ENCODE measurements at regions not wholly inside any gene's neighbourhood (a gene's known extent, or its start where the extent isn't known, plus 50 kb on each side); places are given as distances from the start of the nearest gene placed in this dataset.

DNA sequence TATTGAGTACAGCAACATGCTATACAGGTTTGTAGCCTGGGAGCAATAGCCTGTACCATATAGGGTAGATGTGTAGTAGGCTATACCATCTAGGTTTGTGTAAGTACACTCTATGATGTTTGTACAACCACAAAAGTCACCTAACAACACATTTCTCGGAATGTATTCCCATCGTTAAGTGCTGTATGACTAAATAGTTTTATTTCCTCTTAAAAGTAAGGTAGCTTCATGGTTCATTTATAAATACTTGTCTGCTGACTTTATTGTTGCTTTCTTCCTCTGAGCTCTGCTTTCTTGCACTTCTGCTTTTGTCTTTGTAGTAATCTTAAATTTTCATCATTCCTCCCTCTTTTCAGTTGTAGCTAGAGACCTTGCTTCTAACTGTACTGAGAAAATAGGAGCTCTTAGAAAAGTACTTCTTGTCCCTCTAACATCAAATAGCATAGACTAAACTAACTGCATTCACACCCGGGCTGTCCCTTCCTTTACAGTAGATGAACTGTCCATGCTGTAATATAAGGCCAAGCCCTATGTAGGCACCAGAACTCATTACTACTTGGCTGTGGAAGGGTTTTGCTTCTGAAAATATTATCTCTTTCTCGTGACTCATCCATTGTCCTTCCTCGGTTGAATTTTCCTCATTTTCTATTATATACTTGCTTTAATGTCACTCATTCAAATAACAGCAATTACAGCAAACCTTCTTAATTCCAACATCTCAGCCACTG is 55.4 kb upstream of the FAM3C start:
- ChIA-PET CTCF (interaction anchor here (0.5 to 0.9 kb wide), 2 partner anchors 10 kb away, joined by 3 to 4 read pairs; no protein-coding TSS in a partner anchor), POLR2A (no interaction called here)
- no peak for DNase-seq
- H3K9me3 ChIP-seq, result no peaks in the 10 kb centered on the region
- H3K36me3 Mint-ChIP-seq, result no peaks in the 10 kb centered on the region
- H3K27me3 Mint-ChIP-seq, result no peaks in the 10 kb centered on the region
- H3K27ac ChIP-seq (ENCODE audit: low read length), result no peak overlapping the region
- WGBS (ENCODE audit: insufficient coverage), result no CpG with 5 or more reads among the region's 5 CpGs
- H3K36me3 ChIP-seq (ENCODE audit: control insufficient read depth in 2 of 2, extremely low read depth in 1 of 2, insufficient read depth in 1 of 2, low read length in 1 of 2), result no peaks in the 10 kb centered on the region
- peak overlapping the region in 1 of 2 donors; percentile 1 for H3K27ac Mint-ChIP-seq
- H3K4me1 ChIP-seq (ENCODE audit: control insufficient read depth in 1 of 2, extremely low read depth in 1 of 2, insufficient read depth in 2 of 2, low read length in 2 of 2), result no peaks in the 10 kb centered on the region
- H3K9me3 Mint-ChIP-seq, result peaks cover 0 to 9% (median 3%) of the 10 kb centered on the region in 3 donors
- H3K4me3 ChIP-seq (ENCODE audit: control insufficient read depth in 1 of 2, extremely low read depth in 1 of 2, low read length in 1 of 2), result no peak overlapping the region
- H3K27me3 ChIP-seq (replicated peaks in 1 of 2; ENCODE audit: control insufficient read depth in 2 of 2, extremely low read depth in 1 of 2, insufficient read depth in 2 of 2, low read length in 1 of 2), result no peaks in the 10 kb centered on the region
- no peak overlapping the region for H3K4me3 Mint-ChIP-seq
- H3K4me1 Mint-ChIP-seq, result peaks cover 0 to 1% (median 0%) of the 10 kb centered on the region in 3 donors
- no peak for ATAC-seq (replicated peaks in 1 of 4)

DNA sequence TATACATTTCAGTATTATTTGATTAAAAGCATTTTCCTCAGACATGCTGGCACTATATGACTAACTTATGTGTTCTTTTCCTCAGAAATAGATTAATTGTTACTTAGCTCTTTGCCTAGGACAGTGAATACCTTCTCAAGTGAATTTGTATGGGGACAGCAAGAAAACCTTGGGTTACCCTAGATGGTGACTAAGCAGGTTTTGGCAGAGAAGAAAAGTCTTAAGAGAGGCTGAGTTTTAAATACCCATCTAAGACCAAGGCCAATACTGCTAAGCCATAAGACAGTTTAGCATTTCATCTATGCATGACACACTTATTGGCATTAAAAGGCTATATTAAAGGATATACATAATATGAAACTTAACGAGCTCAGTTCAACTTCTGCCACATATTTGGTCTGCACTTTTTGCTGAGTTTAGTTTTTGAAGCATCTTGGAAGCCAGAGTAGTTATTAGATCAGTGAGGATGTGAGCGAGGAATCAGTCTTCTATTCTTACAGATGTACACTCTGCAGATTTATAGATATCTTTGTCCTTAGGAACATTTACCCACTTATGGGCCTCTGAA is 54.6 kb upstream of the FAM3C start:
- ChIA-PET CTCF (no interaction called here), POLR2A (no interaction called here)
- Mint-ChIP-seq H3K4me1 (peaks cover 0 to 1% (median 0%) of the 10 kb centered on the region in 3 donors), H3K36me3 (no peaks in the 10 kb centered on the region), H3K9me3 (peaks cover 0 to 9% (median 3%) of the 10 kb centered on the region in 3 donors), H3K4me3 (no peak overlapping the region), H3K27me3 (no peaks in the 10 kb centered on the region), H3K27ac (no peak overlapping the region)
- no peaks in the 10 kb centered on the region for H3K36me3 ChIP-seq (ENCODE audit: control insufficient read depth in 2 of 2, extremely low read depth in 1 of 2, insufficient read depth in 1 of 2, low read length in 1 of 2)
- no CpG with 5 or more reads among the region's 2 CpGs for WGBS (ENCODE audit: insufficient coverage)
- H3K27ac ChIP-seq (ENCODE audit: low read length), result no peak overlapping the region
- ATAC-seq (replicated peaks in 1 of 4) (no peak), DNase-seq (no peak)
- H3K27me3 ChIP-seq (replicated peaks in 1 of 2; ENCODE audit: control insufficient read depth in 2 of 2, extremely low read depth in 1 of 2, insufficient read depth in 2 of 2, low read length in 1 of 2), result no peaks in the 10 kb centered on the region
- no peaks in the 10 kb centered on the region for H3K9me3 ChIP-seq
- no peak overlapping the region for H3K4me3 ChIP-seq (ENCODE audit: control insufficient read depth in 1 of 2, extremely low read depth in 1 of 2, low read length in 1 of 2)
- H3K4me1 ChIP-seq (ENCODE audit: control insufficient read depth in 1 of 2, extremely low read depth in 1 of 2, insufficient read depth in 2 of 2, low read length in 2 of 2), result no peaks in the 10 kb centered on the region

DNA sequence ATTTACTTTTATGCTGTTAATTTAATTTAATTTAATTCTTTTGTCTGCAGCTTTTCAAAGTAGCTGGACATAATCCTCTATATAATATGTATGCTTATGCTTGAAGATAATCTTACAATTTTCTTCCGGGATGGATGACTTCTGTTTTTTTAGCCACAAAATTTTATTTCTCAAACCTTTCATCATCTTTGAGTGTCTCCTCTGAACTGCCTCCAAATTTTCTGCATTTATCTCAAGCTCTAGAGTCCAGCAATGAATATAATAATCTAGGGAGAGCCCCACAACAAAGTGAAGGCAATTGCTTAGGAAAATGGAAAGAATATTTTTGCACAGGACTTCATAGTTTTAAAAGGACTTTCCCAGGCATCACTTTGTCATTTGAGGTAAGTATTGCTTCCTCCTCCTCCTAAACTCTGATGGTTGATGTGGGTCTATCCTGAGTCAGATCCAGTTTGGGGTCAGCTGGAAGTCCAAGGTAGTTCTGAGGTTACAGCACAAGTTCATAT is 53.7 kb upstream of the FAM3C start:
- Histone ChIP-seq H3K9me3 (no peaks in the 10 kb centered on the region), H3K27ac (ENCODE audit: low read length) (no peak overlapping the region), H3K36me3 (ENCODE audit: control insufficient read depth in 2 of 2, extremely low read depth in 1 of 2, insufficient read depth in 1 of 2, low read length in 1 of 2) (no peaks in the 10 kb centered on the region), H3K27me3 (replicated peaks in 1 of 2; ENCODE audit: control insufficient read depth in 2 of 2, extremely low read depth in 1 of 2, insufficient read depth in 2 of 2, low read length in 1 of 2) (no peaks in the 10 kb centered on the region), H3K4me1 (ENCODE audit: control insufficient read depth in 1 of 2, extremely low read depth in 1 of 2, insufficient read depth in 2 of 2, low read length in 2 of 2) (no peaks in the 10 kb centered on the region), H3K4me3 (ENCODE audit: control insufficient read depth in 1 of 2, extremely low read depth in 1 of 2, low read length in 1 of 2) (no peak overlapping the region)
- Mint-ChIP-seq H3K9me3 (peaks cover 0 to 9% (median 3%) of the 10 kb centered on the region in 3 donors), H3K27ac (no peak overlapping the region), H3K4me3 (no peak overlapping the region), H3K27me3 (no peaks in the 10 kb centered on the region), H3K36me3 (no peaks in the 10 kb centered on the region), H3K4me1 (peaks cover 0 to 1% (median 0%) of the 10 kb centered on the region in 3 donors)
- ATAC-seq (replicated peaks in 1 of 4), result no peak
- WGBS (ENCODE audit: insufficient coverage), result no CpG with 5 or more reads among the region's 1 CpG
- ChIA-PET POLR2A (interaction anchor here in 1 of 2 donors (0.6 kb wide), 1 partner anchor 59 kb away, joined by 3 read pairs; no protein-coding TSS in a partner anchor), CTCF (no interaction called here)
- DNase-seq, result no peak

DNA sequence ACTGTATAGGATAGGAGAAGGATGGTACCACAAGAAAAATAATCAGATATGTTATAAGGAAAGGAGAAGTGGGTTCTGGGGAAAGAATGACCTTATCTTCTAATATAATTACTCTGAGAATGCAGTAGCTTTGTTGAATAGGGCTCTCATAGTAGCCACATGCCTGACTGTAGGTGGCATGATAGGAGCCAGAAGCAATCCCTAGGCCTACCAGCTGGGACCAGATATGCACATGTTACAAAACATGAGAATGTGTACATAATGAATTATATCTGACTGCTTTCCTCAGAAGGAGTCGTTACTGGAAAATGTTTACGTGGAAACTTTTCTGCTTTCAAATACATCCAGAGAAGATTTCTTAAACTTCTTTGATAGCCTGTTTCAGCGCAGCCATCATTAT is 53.2 kb upstream of the FAM3C start:
- ChIA-PET CTCF (no interaction called here), POLR2A (interaction anchor here in 1 of 2 donors (0.6 kb wide), 1 partner anchor 60 kb away, joined by 3 read pairs; no protein-coding TSS in a partner anchor)
- Mint-ChIP-seq H3K27ac (no peak overlapping the region), H3K4me3 (no peak overlapping the region), H3K27me3 (no peaks in the 10 kb centered on the region), H3K36me3 (no peaks in the 10 kb centered on the region), H3K4me1 (peaks cover 0 to 1% (median 0%) of the 10 kb centered on the region in 3 donors), H3K9me3 (peaks cover 0 to 9% (median 3%) of the 10 kb centered on the region in 3 donors)
- H3K9me3 ChIP-seq, result no peaks in the 10 kb centered on the region
- no peak for DNase-seq
- no peak for ATAC-seq (replicated peaks in 1 of 4)
- no peaks in the 10 kb centered on the region for H3K27me3 ChIP-seq (replicated peaks in 1 of 2; ENCODE audit: control insufficient read depth in 2 of 2, extremely low read depth in 1 of 2, insufficient read depth in 2 of 2, low read length in 1 of 2)
- H3K27ac ChIP-seq (ENCODE audit: low read length), result no peak overlapping the region
- no CpG with 5 or more reads among the region's 3 CpGs for WGBS (ENCODE audit: insufficient coverage)
- no peak overlapping the region for H3K4me3 ChIP-seq (ENCODE audit: control insufficient read depth in 1 of 2, extremely low read depth in 1 of 2, low read length in 1 of 2)
- no peaks in the 10 kb centered on the region for H3K4me1 ChIP-seq (ENCODE audit: control insufficient read depth in 1 of 2, extremely low read depth in 1 of 2, insufficient read depth in 2 of 2, low read length in 2 of 2)
- no peaks in the 10 kb centered on the region for H3K36me3 ChIP-seq (ENCODE audit: control insufficient read depth in 2 of 2, extremely low read depth in 1 of 2, insufficient read depth in 1 of 2, low read length in 1 of 2)

DNA sequence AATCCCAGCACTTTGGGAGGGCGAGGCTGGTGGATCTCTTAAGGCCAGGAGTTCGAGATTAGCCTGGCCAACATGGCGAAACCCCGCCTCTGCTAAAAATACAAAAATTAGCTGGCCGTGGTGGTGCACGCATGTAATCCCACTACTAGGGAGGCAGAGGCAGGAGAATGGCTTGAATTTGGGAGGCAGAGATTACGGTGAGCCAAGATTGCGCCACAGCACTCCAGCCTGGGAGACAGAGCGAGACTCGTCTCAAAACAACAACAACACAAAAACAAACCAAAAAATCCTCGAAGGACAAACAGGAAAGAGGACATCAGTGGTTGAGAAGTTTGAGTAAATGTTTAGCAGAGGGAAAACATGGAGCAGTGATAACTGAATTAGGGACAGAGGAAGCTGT is 52.3 kb upstream of the FAM3C start:
- Histone ChIP-seq H3K4me1 (ENCODE audit: control insufficient read depth in 1 of 2, extremely low read depth in 1 of 2, insufficient read depth in 2 of 2, low read length in 2 of 2) (no peaks in the 10 kb centered on the region), H3K36me3 (ENCODE audit: control insufficient read depth in 2 of 2, extremely low read depth in 1 of 2, insufficient read depth in 1 of 2, low read length in 1 of 2) (no peaks in the 10 kb centered on the region), H3K27me3 (replicated peaks in 1 of 2; ENCODE audit: control insufficient read depth in 2 of 2, extremely low read depth in 1 of 2, insufficient read depth in 2 of 2, low read length in 1 of 2) (no peaks in the 10 kb centered on the region), H3K27ac (ENCODE audit: low read length) (no peak overlapping the region), H3K4me3 (ENCODE audit: control insufficient read depth in 1 of 2, extremely low read depth in 1 of 2, low read length in 1 of 2) (no peak overlapping the region), H3K9me3 (no peaks in the 10 kb centered on the region)
- H3K4me3 Mint-ChIP-seq, result no peak overlapping the region
- no peaks in the 10 kb centered on the region for H3K27me3 Mint-ChIP-seq
- no peak overlapping the region for H3K27ac Mint-ChIP-seq
- ChIA-PET POLR2A (no interaction called here), CTCF (no interaction called here)
- H3K9me3 Mint-ChIP-seq, result peaks cover 0 to 9% (median 3%) of the 10 kb centered on the region in 3 donors
- H3K36me3 Mint-ChIP-seq, result no peaks in the 10 kb centered on the region
- peaks cover 0 to 1% (median 0%) of the 10 kb centered on the region in 3 donors for H3K4me1 Mint-ChIP-seq
- 100% methylated on average over 2 of the region's 11 CpGs for WGBS (ENCODE audit: insufficient coverage)
- ATAC-seq (replicated peaks in 1 of 4) (no peak), DNase-seq (no peak)

DNA sequence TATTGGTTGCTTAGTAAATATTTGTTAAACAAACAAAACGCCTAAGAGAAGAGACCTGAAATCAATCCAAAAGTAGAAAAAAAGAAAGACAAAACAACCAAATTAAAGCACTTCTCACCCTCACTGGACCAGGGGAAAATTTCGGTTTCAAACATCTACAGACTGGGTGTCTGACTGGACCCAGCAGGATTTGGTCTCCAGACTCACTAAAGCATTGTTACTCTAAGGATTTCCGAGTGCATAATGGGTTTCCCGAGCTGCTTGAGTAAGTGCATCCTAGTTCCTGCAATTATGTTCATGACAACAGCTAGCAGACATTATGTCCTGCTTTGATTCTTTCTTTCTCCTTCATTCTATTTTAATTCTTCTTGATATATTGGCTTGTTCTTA is 51.8 kb upstream of the FAM3C start:
- POLR2A ChIA-PET, result no interaction called here
- H3K4me3 ChIP-seq (ENCODE audit: control insufficient read depth in 1 of 2, extremely low read depth in 1 of 2, low read length in 1 of 2), result no peak overlapping the region
- CTCF ChIA-PET, result no interaction called here
- no peak for DNase-seq
- no peak for ATAC-seq (replicated peaks in 1 of 4)
- no peaks in the 10 kb centered on the region for H3K9me3 ChIP-seq
- no peaks in the 10 kb centered on the region for H3K27me3 ChIP-seq (replicated peaks in 1 of 2; ENCODE audit: control insufficient read depth in 2 of 2, extremely low read depth in 1 of 2, insufficient read depth in 2 of 2, low read length in 1 of 2)
- Mint-ChIP-seq H3K27ac (peak overlapping the region in 1 of 2 donors; percentile 45), H3K4me1 (peaks cover 0 to 2% (median under 1%) of the 10 kb centered on the region in 3 donors), H3K9me3 (peaks cover 0 to 4% (median 3%) of the 10 kb centered on the region in 3 donors), H3K36me3 (no peaks in the 10 kb centered on the region), H3K27me3 (no peaks in the 10 kb centered on the region), H3K4me3 (no peak overlapping the region)
- no peak overlapping the region for H3K27ac ChIP-seq (ENCODE audit: low read length)
- WGBS (ENCODE audit: insufficient coverage), result 80% methylated on average over 2 of the region's 4 CpGs
- no peaks in the 10 kb centered on the region for H3K36me3 ChIP-seq (ENCODE audit: control insufficient read depth in 2 of 2, extremely low read depth in 1 of 2, insufficient read depth in 1 of 2, low read length in 1 of 2)
- H3K4me1 ChIP-seq (ENCODE audit: control insufficient read depth in 1 of 2, extremely low read depth in 1 of 2, insufficient read depth in 2 of 2, low read length in 2 of 2), result peaks cover 0 to 1% of the 10 kb centered on the region in 2 experiments

Measured in T-cell (primary cell).